CD4-positive, alpha-beta T cell treated with Interleukin-17A for 1 hour (primary cell): ENCODE measurements at regions not wholly inside any gene's neighbourhood (a gene's known extent, or its start where the extent isn't known, plus 50 kb on each side); places are given as distances from the start of the nearest gene placed in this dataset.
"Not testable (repeated sequence)": the region's sequence is repeated elsewhere in the genome, so short reads cannot be mapped to it uniquely, and the experiment has no call there.

Experiments used
- DNase-seq: peaks from one replicate; pipeline ENCODE4 v3.0.0-alpha.2; 2020

DNA sequence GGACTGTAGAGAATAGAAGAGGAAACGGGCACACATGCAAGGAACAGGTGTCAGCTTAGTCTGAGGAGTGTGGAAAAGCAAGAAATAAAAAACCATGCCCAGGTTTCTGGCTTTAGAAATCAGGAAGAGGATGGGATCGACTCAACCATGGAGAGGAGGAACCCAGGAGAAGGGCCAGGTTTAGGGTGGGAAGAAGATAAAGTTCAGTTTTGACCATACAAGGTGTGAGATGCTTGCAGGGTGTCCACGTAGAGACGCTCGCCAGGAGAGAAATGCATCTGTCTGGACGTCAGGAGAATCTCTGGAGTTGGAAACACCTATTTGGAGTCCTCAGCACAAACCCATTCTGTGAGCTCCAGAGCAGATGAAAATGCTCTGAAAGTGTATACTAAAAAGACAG is 275.1 kb downstream of the CYRIA start:
- DNase-seq: no peak

DNA sequence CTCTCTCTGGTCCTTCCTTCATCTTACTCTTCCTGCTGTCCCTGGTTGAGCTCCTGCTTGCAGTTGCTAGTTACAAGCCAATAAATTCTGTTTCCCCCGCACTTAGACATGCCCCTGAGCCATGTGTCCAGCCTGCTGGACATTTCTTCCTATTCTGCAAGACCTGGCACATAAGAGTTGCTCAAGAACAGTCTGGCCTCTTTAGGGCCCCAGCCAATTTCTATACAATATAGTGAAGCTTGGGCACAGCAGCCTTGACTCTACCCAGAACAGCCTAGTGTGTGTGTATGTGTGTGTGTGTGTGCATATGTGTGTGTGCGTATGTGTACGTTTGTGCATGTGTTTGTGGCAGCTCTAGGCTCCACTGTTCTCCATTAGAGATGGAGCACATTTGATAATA is 276.0 kb downstream of the CYRIA start:
- DNase-seq: no peak

DNA sequence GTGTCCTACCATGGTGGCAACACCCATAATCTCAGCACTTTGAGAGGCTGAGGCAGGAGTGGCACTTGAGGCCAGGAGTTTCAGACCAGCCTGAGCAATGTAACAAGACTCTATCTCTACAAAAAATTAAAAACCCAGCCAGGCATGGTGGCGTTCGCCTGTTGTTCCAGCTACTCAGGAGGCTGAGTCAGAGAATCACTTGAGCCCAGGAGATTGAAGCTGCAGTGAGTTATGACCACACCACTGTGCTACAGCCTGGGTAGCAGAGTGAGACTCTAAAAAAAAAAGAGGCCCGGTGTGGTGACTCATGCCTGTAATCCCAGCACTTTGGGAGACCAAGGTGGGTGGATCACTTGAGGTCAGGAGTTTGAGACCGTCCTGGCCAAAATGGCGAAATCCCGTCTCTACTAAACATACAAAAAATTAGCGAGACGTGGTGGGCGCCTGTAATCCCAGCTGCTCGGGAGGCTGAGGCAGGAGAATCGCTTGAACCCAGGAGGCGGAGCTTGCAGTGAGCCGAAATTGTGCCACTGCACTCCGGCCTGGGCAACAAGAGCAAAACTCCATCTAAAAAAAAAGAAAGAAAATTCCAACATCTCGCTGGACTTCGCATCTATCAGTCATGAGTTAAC is 277.3 kb downstream of the CYRIA start:
- DNase-seq: not testable (repeated sequence)

DNA sequence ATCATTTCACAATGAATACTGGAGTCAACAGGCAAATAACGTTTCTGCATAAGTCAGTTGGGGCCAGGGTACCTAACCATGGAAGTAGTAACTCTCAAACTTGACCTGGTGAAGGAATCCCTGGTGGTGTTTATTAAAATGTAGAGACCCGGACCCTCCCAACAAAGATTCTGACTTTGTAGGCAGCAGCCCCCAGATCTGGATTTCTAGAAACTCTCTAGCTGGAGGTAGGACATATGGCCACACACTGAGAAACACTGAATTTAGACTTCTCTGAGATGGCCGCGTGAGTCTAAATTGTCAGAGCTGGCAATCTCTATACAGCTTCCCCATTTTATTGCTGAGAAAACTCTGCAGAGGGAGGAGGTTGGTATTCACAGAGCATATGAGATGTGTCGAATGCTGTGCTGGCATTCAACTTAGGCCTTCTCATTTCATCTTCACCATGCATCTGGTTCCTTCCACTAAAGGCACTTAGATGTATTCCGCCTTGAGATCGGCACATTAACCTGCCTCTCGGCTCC is 278.1 kb downstream of the CYRIA start:
- no peak for DNase-seq

DNA sequence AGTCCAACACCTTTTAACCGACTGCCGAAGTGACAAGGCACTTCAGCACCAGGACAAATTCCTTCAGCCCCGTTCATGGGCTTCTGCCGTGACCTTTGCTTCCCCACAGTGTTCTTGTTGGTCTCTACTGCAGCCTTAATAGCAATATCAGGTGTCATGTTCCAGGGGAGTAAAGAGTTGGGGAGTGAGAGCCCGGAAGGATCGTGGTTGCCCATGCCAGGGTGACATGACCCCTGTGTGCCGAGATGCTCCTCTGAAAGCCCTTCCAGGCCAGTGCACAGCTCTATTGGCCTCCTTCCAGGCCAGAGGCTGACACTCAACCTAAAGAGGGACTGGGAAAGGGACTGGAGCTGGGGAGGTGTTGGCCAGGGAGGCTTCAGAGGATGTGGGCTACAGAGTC is 279.2 kb downstream of the CYRIA start:
- no peak for DNase-seq

DNA sequence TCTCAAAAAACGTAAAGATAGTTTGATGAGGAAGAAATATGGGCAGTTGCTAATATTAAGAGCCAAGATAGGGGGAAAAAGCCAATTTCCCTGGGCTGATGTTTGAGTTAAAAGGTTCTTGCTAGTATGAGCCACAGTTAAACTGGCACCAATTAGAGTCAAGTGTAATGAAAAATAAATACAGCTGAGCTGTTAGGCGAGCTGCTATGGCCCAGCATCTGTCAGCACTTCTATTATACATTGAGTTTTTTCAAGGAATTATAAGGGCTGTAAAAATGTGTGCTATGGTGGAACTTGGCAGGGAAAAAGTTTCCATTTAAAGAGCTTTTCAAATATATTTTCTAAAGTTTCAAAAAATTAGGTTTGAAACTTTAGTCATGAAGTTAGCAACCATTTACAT is 279.6 kb downstream of the CYRIA start:
- no peak for DNase-seq

DNA sequence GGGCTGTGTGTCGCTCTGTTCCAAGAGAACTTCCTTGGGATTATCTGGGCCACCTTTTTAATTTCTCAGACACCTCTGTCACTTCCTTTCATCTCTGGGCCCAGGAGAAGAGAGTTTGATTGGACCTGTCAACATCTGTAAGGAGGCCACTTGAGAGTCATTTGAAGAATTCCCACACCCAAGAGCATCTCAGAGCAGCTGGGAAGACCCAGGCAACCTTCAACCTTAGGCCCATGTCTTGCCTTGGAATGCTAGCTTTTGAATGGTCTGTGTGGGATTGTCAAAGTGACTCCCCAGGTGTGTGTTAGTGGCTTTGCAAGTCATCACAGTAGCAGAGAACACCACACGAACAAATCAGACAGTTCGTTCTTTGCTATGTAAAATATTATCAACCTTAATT is 280.3 kb downstream of the CYRIA start:
- no peak for DNase-seq

DNA sequence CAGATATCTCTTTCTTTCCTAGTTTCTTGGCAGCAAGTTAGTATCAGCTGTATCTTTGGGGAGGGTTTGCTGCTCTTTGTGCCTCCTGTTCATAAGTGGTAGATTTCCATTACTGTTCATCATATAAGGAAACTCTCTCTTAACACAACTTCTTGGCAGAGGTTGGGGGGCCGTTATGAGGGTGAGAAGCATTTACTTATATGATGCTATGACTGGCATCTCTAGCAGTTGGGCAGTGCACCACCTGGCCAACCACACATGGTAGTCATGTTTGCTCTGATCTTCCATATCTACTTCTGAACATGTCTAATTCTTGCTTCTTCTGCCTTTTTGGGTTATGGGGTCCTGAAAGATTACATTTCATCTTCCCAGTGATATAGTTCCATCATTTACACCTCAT is 282.2 kb downstream of the CYRIA start:
- no peak for DNase-seq

DNA sequence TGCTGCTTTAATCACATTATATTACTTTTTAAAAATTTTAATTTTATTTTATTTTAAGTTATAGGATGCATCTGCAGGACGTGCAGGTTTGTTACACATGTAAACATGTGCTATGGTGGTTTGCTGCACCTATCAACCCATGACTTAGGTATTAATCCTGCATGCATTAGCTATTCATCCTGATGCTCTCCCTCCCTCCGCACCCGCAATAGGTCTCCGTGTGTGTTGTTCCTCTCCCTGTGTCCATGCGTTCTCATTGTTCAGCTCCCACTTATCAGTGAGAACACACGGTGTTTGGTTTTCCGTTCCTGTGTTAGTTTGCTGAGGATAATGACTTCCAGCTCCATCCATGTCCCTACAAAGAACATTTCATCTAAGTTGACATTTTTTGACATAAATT is 283.2 kb downstream of the CYRIA start:
- DNase-seq: no peak

DNA sequence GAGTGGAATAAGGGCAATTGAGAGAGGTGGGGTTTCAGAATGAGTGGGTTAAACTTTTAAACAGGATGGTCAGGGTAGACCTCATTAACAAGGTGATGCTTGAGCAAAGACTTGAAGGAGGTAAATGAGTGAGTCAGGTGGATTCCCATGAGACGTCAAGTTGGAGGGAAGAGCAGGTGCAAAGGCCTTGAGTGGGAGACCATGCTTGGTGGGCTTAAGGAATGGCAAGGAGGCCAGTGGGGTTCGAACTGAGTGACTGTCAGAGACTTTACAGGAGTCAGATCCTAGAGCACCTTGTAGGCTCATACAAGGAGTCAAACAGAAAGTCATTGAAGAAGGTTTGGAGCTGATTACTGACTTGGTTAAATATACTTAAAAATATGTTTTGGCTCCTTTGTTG is 284.1 kb downstream of the CYRIA start:
- no peak for DNase-seq

DNA sequence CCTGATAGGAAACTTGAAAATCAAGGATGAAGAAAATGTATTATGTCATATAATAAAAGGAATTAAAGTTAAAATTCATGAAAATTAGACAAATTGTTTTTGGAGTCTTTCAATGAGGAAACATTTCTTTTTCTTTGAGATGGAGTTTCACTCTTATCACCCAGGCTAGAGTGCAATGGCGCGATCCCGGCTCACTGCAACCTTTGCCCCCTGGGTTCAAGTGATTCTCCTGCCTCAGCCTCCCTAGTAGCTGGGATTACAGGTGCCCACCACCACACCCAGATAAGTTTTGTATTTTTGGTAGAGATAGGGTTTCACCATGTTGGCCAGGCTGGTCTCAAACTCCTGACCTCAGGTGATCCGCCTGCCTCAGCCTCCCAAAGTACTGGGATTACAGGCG is 285.7 kb downstream of the CYRIA start:
- DNase-seq: not testable (repeated sequence)

DNA sequence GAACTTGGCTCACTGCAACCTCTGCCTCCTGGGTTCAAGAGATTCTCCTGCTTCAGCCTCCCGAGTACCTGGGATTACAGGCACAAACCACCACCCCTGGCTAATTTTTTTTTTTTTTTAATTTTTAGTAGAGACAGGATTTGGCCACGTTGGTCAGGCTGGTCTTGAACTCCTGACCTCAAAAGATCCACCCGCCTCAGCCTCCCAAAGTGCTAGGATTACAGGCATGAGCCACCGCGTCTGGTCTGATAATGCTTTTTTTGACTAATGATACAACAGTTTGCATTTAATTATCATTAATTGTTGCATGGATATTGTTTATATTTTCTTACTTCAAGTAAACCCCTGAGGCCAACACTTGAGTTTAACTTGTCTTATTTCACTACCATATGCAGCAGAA is 286.6 kb downstream of the CYRIA start:
- DNase-seq: not testable (repeated sequence)

DNA sequence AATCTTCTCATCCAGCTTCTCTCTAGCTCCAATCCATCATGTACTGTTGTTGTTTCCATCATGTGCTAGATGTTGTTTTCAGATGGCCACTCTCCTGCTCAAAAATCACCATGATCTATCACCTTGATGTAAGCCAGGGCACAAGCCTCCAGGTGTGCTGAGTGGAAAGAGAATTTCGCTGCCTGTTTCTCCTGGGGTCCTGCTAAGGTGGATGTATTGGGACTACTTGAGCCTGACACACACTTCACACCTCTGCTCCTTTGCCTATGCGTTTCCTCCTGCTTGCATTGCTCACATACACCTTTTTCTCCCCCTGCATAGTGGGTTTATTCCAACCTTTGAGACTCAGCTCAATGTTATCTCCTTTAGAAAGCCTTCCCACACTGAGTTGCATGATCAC is 287.6 kb downstream of the CYRIA start:
- no peak for DNase-seq

DNA sequence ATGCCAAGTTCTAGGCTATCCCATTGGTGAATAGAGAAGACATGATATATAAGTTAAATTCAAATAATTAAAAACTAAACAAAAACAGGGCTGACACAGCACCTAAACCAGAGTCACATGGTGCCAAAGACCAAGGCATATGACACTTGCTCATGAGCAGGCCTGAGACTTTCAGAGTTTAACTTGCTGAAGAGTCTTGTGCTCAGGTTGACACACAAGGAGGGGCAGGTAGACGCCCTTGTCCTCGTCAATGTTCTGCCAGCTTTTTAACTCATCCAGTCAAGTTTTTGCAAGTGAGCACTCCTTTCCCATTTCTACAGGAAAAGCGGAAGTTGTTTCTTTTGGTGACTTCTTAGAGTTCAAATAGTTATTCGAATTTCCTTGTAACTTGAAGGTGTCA is 289.7 kb downstream of the CYRIA start:
- DNase-seq: no peak

DNA sequence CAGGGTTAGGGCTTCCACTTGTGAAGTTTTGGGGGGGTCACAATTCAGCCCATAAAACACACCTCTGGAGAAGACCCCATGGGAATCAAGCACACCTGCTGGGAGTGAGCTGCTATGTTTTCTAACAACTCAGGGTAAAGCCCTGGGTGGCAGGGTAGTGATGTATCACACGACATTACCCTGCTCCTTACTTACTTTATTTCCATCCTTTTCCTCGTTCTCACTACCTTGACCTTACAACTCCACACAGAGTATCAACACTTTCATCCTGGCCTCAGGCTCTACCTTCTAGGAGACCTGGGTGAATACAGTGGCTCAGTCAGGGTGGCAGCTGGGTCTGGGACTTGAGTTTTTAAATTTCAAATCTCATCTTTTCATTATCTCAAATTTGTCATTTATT is 290.3 kb downstream of the CYRIA start:
- no peak for DNase-seq

DNA sequence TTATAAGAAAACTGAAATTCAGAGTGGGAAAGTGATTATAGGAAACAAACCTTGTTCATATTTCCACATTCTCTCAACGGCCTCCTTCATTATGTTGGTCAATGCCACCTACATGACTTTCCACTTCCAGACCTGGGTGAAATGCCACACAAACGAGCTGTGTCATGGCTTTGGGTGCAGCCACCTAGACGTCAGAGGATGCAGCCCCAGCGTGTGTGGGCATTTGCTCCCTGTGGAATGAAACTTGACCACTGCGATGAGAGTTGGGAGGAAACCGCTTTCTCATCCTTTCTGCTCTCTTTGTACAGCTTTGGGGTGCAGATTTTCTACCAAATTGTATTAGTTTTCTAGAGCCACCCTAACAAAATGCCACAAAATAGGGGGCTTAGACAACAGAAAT is 291.0 kb downstream of the CYRIA start:
- no peak for DNase-seq

DNA sequence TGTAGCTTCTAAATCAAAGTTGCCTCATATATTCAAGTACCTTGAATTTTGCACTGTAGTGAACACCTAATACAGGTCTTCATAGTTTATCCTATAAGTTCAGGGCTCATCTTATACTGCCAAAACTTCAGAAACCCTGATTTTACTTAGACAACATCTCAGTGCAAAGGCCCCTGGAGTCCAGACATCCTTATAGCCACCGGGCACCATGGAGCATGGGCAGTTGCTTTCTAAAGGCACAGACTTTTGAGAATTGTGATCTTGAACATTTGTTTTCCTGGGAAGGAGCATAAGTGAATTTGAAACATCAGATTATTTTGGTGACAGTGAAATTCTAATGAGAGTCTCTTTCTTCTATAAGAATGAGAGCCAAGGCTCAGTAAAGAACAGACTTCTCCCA is 292.3 kb downstream of the CYRIA start:
- DNase-seq: no peak

DNA sequence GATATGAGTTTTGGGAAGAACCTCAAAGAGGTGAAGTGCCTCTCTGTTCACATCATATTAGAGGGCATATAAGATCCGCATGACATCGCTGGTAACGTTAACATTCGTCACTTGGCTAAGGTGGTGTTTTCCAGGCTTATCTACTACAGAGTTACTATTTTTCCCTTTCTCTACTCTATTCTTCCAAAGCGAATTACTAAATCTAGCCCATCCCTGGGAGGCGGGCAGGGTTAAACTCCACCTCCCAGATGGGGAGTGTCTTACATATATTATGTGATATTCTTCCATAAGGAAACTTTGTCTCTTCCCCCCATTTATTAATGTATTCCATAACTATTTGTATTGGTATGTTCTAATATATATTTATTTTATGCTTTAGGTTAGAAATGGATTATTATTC is 293.9 kb downstream of the CYRIA start:
- DNase-seq: no peak

DNA sequence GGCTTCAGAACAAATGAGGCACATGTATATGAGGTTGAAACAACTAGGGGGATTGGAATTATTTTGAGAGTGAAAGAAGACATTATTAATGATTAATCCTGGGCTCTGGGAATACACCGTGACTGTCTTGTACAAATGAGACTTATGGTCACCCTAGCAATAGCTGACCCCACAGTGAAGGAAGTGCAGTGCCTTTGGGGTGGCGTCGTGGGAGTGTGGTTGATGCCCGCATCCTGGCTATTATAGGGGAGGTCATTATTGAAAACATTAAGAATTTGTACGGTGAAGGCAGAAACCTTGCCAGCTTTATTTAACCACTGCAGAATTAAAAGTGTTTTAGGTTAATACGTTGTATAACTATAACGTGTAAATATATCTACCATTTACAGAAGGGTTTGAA is 296.7 kb downstream of the CYRIA start:
- no peak for DNase-seq

DNA sequence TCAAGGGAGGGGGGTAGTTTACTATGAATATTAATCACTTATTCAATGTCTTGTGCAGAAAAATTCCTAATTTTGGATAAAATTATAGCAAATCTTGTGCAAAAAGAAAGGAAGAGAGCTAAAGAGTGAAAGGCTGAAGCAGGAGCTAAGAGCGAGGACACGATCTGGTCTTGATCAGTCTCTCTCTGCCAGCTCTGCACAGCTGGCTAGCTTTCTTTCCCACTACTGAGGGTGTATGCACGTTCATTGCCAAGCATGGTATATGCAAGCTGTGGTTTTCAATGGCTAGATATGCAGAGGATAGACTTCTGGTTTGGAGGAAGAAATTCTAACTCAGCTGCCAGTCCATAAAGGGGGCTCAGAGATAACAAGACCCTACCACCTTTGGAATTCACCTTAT is 297.3 kb downstream of the CYRIA start:
- DNase-seq: no peak

DNA sequence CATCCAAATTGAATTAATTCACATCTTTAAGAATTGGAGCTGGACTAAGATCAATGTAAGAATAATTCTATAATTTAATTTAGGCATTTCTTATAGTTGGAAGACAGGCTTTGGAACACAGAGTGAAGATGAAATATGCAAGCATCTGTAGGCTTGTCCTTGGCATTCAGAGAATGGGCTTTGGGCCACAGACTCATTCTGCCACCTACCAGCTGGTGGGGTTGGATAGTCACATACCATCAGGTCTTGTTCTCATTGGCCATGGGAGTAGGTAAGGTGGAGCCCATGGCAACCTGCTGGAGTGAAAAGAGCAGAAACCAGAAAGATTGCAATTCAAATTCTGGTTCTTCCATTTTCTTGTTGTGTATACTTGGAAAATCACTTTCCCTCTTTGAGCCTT is 300.3 kb downstream of the CYRIA start:
- no peak for DNase-seq

DNA sequence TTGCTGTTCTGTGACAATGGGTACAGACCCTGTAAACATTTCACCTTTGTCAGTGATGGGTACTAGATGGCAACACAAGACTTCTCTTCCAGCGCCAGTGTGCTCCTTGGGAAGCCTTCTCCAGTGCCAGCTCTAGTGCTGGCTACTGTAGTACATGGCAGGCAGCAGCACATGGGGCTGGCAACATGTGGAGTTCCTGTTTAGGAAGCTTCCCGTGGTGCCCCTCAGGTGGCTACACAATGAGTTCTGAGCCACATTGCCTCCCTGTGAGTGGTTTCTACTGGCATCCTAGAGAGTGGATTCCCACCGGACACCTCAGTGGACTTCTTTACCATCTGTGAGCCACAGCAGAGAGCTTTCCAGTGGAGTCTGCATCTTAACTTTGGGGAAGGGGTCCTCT is 302.1 kb downstream of the CYRIA start:
- DNase-seq: no peak

DNA sequence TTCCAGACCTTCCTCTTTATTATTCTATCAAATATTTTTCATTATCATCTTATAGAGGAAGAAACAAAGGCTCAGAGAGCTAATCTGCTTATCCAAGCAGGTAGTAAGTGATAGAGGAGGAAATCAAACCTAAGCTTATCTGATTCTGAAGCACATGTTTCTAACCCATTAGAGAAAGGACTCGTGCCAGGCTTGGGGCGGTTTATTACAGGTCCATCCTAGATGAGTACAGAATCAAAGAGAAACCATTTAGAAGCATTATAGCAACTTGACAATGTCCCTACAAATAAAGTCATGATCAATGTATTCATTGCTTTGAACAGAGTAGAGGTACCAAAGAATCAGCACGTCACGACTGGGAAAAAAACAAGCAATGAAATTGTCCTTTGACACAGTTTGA is 303.0 kb downstream of the CYRIA start:
- DNase-seq: no peak

DNA sequence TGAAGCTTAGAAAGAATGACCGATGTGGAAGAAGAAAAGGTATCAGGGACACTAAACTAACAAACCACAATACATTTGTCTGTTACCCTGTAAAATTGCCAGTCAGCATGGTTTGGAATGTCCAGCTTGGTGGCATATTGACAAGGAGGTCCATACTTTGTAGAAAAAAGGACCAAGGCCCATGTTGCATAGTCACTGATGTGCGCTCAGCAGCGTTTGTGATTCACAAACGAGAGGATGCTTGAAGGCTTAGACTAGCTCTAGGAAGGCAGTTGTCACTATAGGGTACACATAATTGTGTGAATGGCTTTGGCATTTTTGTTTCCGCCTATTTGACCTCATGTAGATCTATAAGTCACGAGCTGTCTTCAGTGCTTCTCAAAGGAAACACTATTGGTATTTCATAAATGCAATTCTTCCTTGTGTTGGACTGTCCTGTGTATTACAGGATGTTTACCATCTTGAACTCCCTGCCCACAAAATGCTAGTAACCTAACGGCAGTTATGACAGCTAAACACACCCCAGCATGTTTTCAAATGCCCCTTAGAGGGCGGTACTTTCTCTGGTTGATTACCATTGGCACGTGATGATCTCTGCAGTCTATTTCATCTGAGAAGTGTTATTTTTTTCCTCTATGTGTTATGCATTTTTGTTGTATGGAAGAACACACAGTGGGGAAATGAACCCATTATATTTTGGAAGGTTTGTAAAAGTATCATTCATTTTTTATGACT is 304.2 kb downstream of the CYRIA start:
- no peak for DNase-seq

DNA sequence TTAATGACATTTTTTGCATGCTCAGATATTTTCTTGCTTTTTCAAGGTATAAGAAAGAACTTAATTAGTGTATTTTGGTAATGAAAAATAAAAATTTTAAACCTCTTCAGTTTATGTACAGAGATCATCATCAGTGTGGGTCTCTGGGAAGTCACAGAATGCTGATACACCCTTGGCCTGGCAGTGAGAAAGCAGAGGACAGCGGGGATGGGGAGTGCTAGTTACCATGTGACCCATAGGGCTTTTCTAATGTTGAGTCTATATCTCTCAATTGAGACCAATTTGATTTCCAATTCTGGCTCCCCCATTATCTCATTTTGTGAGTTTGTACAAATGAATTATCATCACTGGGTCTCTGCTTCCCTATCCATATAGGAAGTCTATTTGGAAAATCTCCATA is 305.7 kb downstream of the CYRIA start:
- DNase-seq: no peak
